ENCODE measurements at regions not wholly inside any gene's neighbourhood (a gene's known extent, or its start where the extent isn't known, plus 50 kb on each side); places are given as distances from the start of the nearest gene placed in this dataset.
A peak's percentile ranks its signal among the peaks of the same experiment; 100 is the strongest.

DNA sequence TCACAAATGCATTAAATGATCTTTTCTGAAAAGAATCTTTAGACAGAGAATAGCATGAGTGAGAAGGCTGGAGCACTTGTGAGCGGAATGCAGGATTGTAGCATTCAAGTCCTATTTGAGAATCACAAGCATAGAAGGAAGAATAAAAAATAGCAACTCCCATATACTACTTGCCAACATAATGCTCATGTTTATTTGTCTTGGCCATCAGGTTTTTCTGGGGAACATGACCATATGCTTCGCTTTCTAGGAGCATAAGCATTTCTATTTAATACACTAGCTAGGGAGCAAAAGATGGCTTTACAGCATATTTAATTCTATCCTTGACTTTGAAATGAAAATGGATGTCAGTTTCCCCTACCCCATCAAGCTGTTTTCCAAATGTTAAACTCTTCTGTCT is 170.3 kb upstream of the MITF start:
- no peak for DNase-seq (ENCODE audit: low read depth)

DNA sequence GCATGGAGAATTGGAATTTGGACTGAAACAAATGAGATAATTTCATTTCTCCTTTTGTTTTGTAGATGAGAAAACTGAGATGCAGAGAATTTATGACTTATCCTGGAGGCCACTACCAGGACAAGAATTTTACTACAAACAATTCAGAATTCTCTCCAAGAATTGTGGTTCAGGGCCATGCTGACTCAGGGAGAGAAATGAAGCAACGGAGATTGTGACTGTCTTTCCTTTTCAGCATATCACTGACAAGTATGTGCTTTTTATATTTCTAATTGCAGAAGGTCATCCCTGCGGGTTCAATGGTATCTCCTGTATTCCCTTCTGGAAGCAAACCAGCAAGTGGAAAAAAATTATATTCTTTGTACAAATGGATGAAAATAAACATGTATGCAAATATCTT is 170.8 kb upstream of the MITF start:
- DNase-seq (ENCODE audit: low read depth): no peak

DNA sequence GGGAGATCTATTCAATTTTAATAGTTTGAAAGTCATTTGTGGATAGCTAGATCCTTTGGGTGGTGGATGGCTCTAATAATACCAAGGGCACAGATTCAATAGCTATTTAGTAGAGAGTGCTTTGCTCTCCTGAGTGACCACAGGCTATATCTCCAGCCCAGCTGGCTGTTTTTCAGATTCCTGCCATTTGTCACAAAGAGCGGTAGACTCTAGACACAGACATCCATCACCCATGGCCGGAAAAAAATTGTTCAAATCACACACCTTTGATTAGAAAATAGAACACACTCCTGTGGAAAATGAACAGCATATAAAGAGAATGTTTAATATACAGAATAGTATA is 171.6 kb upstream of the MITF start:
- no peak for DNase-seq (ENCODE audit: low read depth)

DNA sequence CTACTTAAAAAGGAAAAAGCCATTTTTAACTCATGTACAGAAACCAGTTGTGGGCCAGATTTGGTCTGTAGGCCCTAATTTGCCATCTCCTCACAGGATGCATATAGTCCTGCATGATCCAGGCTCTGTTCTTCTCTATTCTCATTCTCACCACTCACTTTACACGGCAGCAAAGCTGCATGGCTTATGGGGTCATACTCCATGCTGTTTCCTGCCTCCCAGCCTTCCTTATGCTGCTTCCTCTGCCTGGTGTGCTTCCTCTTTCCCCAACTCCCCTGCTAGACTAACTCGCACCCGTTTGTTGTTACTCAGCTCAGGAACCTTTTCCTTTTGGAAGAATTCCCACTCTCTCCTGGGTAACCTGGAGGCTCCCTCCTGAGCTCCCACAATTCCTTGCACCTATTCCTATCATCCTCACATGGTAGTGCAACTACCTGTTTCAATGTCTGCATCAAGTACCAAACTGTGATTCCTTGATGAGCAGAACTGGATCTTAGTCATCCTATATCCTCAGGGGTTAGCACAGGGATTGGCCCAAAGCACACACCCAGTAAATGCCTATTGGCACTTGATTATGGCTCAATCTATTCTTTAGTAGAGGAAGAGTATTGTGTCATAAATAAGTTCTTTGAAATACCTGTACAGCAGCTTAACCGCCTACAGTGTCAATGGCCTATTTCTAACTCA is 172.1 kb upstream of the MITF start:
- DNase-seq (ENCODE audit: low read depth): no peak

DNA sequence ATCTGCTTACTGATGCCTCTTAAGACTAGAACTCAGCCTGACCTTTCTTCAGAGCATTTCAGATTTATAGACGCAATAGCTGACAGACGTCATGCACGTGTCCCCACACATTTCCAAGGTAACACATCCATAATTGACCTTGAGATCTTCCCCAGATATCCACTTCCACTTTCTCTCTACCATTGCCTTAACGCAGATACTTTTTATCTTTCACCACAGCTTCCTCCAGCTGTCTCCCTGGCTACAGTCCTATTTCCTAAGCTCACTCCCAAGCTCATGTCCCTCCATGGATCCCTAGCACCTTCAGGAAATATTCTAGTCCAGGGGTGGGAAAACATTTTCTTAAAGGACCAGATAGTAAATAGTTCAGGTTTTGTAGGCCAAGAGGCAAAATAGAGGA is 173.0 kb upstream of the MITF start:
- no peak for DNase-seq (ENCODE audit: low read depth)

DNA sequence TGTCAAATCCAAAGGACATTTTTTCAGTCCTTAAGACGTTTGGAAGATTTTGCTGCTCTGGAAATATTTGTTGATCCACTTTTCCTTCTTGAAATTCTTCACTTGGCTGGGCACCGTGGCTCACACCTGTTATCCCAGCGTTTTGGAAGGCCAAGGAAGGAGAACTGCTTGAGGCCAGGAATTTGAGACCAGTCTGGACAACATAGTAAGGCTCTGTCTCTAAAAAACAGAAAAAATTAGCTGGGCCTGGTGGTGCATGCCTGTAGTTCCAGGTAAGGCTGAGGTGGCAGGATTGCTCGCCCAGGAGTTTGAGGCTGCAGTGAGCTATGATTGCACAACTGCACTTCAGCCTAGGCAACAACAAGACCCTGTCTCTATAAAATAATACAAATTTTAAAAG is 173.9 kb upstream of the MITF start:
- DNase-seq (ENCODE audit: low read depth): no peak

DNA sequence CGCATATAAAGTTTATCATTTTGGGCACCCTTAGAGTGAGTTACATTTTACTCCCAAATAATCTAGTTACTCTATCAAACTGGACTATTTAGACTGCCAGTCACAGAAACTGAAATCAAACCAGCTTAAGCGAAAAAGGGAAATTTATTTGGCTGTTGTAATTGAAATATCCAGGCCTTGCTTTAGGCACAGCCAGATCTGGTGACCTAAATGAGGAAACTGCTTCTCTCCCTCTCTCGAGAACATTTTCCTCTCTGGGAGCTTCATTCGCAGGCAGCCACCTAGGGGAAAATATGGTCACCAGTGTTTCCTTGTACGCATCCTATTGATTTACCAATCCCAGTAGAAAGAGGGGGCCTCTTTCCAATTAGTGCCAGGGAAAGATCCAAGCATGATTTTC is 175.3 kb upstream of the MITF start:
- no peak for DNase-seq (ENCODE audit: low read depth)

DNA sequence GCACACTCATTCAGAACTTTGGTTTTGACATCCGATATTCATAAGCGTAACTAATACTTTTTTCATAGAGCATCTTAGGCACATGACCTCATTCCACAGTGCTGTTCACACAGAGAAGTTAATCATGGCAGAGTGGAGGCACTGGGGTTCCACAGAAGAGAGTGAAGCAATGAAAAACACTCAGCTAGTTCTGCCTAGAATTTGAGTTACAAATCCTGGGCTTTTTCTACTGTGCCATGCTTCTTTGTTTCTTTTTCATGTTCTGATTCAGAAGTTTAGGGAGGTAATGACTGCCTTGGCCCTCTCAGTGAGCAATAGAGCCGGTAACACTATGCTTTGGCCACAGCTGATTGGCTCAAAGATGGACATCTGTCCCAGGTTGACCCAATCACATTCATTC is 176.1 kb upstream of the MITF start:
- no peak for DNase-seq (ENCODE audit: low read depth)

DNA sequence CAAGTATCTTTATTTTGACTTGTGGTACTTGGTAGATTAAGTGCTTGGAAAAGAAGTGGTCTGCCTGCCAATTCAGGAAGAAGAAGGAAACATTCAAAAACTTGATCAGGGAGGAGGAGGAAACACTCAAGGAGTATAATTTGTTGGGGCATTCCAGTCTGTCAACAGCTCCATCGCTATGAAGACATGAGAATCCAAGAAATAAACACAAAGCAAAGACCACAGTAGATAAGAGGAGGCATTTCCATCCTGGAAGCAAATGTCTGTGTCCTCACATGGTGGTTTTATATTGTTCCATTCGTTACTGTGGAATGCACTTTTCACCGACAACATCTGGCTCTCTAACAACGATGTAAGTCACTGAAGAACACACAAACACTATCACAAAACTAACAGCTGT is 176.1 kb upstream of the FRMD4B start:
- no peak for DNase-seq (ENCODE audit: low read depth)

DNA sequence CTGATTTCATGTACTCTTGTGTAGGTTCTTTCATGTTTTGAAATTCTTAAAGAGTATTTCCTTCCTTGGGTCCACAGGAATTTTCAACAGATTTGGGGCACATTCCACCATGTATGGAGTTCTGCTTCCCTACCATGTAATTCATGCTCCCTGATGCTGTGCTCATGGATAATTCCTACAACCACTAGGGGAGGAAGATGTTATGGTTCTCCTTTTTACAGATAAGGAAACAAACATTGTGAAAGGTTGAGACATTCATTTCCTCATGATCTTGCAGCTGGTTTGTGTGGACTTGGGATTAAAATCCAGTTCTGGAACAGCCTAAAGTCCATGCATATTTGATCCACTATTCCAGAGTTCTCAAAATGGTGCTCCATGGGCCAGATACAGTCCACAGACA is 174.9 kb upstream of the FRMD4B start:
- no peak for DNase-seq (ENCODE audit: low read depth)

DNA sequence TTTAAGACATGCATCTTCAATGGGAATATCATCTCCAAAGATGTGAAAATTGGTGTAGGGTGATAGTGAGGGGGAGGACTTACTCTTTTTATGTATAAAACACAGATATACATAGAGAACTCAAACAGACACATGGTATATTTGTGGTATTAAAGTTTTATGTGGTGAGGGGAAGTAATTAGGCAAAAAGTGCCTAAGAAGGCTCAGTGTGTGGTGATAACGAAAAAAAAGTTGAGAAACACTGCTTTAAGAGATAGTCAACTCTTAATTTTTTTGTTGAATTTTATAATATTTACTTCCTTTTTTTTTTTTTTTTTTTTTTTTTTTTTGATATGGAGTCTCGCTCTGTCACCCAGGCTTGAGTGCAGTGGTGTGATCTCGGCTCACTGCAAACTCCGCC is 174.2 kb upstream of the FRMD4B start:
- DNase-seq (ENCODE audit: low read depth): no peak

DNA sequence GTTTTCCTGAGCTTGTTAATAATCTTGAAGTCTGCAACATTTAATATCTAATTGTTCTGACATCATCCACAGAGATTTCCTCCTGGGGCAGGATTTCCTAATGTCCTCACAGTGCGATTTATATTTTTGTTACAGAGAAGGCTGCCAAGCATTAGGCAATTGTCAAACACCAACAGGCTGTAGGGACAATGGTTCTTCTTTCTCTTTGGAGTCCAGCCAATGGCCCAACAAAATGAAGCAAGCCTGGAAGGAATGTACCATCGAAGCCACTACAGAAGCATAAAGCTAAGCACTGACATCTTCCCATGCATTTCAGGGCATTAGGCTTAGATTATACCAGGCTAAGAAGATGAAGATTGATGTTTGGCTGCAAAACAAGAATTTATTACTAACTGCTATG is 173.0 kb upstream of the FRMD4B start:
- peak; percentile 29 for DNase-seq (ENCODE audit: low read depth)

DNA sequence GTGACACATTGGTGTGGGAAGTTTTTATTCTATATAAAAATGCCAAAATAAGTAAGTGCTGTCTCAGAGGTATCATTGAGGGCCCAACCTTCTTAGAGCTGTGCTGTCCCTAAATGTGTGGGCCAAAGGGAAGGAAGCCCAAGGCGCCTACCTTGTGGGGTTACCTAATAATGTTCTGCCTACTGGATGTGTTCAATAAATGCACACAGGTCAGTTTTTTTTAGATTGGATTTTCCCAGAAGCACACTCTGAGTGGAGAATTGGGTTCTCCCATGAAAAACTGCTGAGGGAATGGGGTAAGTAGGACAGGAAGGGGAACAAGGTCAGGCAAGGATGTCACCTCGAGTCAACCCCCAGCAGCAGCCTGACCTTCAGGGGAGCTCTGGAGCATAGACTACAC is 168.7 kb upstream of the FRMD4B start:
- DNase-seq (ENCODE audit: low read depth): no peak

DNA sequence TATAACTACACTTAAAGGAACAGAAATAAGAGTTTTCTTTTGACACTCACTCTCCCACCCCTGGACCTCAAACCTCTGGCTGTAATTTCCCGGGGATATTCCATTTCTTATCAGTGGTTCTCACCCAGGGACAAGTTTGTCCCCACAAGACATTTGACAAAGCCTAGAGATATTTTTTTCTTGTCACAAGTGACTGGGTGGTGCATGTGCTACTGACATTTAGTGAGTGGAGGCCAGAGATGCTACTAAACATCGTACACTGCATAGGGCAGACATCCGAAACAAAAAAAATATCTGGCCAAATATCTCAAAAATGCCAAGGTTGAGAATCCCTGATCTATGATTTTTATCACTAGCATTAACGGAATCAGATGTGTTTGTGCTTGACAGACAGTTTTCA is 168.0 kb upstream of the FRMD4B start:
- DNase-seq (ENCODE audit: low read depth): no peak

DNA sequence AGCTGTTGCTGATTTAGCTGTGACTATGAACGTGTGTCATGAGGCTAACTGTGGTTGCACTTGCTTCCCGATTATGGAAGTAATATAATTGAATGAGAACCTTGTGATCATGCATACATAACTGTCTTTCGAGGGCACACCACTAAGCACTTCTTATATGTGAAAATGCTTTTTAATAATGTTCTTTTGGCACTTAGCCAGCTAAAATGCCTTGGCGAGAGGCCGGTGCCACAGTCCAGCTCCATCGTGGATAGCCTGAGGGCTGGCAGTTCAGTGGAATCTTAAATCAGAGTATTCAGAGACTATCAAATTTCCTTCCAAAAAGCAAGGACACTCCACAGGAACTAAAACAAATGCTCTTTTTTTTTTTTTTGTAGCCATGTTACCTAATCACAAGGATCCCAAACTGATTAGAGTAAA is 161.6 kb upstream of the FRMD4B start:
- no peak for DNase-seq (ENCODE audit: low read depth)

DNA sequence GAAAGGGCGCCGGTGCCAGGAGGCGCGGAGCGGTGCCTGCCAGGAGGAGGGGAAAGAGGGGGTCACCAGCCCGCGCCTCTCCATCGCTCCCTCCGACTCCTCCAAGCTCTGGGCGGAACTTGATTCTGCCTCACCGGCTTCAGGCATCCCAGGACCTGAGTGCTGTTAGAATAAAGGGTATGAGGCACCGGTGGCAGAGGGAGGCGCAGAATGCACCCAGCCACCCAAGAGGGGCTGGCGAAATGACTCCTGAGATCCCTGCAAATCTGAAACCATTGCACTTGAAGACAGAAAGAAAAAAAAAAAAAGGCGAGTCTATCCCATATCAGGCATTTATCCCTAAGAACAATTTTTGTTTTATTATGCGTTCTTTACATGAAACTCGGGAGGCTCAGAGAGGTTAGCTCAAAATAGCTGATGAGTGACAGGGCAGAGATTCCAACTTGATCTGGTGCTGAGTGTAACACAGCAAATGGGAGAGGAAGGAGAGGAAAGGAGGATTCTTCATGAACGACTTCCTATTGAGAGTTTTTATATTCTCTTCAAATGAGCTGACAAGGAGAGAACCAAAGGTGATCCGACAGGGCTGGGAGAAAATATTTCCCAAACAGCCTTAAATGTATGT is 157.0 kb upstream of the FRMD4B start:
- DNase-seq (ENCODE audit: low read depth): no peak

DNA sequence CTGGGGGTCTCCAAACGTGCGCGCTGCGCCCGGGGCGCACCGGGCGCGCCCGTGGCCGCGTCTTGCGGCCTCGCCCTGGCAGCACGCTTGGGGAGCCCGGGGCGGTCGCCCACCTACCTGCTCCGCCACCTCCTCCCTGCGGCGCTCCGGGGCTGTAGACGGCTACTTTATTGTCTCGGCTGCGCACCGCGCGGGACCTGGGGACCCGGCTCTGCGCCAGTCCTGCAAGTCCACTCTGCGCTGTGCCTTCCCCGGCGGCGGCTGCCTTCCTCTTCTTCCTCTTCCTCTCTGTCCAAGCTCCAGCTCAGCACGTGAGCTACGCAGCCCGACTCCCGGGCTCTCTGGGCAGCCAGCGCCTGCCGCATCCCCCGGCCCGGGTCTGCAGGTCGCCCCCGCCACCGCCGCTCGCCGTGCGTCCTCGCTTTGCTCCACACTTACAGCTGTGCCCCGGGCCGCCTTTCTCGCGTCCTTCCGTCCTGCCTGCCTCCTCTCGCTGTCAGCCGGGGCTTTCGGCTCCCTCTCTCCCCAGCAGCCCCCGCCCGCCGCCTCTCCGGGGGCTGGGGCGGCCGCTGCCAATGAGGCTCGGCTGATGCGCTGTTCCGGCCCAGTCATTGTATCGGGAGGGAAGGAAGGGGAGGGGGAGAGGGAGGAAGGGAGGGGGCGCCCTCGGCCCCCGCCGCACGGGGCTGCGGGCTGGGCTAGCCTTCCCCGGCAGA is 156.4 kb upstream of the FRMD4B start:
- DNase-seq (ENCODE audit: low read depth): no peak

DNA sequence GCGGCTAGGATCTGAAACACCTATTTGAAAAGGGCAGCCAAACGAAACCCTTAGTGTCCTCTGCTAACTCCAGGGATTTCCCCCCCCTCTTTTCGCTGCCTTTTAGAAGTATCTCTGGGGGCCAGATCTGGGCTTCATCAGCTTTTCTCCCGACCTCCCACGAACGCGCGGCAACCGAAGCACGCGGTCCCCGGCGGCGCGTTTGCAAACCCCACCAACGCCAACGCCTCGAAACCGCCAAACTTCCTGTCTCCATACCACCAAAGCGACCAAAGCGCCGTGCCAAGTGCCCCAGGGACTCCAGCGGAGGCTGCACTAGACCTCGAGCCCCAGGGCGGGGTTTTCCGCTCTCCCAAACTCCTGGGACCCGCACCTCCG is 155.8 kb upstream of the FRMD4B start:
- DNase-seq (ENCODE audit: low read depth): no peak

DNA sequence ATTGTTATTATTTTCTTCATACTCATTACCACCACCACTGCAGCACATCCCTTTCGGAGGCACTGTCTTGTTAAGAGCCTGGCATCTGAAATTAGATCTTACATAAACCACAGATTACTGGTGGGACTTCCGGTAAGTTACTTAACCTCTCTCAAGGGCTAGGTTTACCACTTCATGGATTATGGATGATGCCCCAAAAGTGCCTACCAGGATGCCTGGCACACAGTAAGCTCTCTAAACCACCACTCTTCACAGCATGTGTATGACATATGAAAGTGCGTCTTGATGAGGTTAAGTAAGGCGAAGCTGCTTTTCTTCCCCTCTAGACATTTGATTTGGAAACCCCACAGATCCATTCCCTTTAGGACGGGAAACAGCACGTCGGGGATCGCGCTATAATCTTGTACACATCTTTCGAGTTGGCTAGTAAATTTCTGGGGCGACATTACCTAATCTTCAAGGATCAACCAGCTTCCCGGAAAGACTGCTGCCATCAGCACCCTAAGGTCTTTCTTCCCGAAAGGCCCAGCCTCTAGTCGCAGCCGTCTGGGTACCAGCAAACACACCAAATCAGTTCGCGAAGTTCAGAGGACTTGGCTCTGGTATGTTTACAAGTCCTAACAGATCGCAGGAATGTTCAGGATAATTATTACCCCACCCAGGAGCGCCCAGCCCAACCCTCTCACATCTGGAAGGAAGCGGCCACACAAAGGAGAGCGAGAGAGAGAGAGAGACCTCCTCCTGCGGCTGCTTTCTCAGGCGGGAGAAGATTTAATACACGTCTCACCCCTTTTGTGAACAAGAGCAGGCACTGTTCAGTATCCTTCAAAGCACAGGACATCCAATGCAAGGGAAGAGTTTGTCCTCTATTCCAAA is 155.1 kb upstream of the FRMD4B start:
- no peak for DNase-seq (ENCODE audit: low read depth)

DNA sequence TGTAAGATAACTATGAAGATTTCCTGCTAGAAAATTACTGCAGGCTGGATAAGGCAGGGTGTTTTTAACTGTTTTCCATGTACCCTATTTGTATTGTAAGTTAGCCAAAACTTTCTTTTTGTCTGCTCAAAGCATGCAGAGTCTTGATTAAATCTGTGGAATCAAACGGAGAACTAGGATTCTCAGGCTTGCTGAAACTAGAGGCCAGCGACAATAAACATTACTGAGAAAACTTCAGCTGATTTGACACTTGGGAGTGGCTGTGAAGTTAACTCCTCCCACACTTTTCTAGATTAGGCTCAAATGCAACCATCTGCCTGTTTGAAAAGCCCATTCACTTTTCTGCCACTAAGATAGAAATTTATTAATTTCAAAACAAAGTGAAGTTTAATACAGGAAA is 153.2 kb upstream of the FRMD4B start:
- DNase-seq (ENCODE audit: low read depth): no peak

DNA sequence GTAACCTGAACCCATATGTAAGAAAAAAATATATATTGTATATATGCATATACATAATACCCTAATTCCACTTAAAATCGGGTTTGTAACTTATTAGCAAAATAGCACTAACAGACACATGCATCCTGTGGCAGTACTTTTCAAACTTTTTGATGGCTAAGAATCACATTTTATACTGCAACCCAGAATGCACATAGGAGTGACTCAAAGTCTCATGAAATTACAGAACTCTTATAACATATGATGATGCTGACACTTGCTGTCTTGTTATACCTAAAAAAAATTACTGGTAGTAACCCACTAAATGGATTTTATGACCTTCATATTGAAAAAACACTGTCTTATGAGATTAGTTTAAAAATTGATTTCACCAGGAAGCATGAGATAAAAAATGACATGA is 152.4 kb upstream of the FRMD4B start:
- no peak for DNase-seq (ENCODE audit: low read depth)

DNA sequence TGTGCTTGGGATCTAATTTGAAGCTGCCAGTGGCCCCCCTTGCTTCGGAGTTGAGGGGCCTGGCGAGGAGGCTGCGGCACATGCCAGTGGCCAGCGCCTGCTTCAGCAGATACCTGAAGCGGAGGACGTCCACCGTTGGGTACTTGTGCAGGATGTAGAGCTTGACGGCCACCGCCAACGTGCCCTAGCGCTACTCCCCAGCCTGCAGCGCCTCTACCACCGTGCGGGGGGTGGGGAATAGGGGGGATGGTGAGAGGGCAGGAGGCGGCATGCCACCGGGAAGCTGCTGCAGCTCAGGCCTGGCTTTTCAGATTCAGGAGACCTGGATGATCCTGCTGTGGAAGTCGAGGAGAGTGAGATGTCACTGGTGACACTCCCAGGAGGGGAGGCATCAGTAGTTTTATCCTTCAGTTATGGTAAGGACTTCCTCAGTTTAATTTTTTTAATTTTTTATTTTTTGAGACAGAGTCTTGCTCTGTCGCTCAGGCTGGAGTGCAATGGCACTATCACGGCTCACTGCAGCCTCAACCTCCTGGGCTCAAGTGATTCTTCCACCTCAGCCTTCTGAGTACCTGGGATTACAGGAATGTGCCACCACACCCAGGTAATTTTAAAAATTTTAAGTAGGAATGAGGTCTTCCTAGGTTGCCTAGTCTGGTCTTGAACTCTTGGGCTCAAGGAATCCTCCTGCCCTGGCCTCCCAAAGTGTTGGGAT is 150.6 kb upstream of the FRMD4B start:
- DNase-seq (ENCODE audit: low read depth): no peak
